ENCODE measurements at regions not wholly inside any gene's neighbourhood (a gene's known extent, or its start where the extent isn't known, plus 50 kb on each side); places are given as distances from the start of the nearest gene placed in this dataset.

DNA sequence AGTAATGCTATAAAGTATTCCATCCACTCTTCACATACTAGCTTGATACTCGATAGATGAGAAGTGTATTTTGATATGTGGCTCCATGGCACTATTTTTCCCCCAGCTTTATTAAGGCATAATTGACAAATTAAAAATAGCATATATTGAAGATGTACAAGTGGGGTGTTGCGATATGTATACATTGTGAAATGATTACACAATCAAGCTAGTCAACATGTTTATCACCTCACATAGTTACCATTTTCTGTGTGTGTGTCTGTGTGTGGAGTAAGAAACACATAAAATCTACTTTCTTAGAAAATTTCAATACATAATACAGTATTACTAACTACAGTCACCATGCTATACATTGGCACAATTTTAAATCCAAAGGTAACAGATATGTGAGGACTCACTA is 82.5 kb upstream of the MYT1L start:
- Histone ChIP-seq H3K27ac (no peak overlapping the region), H3K4me1 (replicated peaks) (no peaks in the 10 kb centered on the region), H3K27me3 (replicated peaks; ENCODE audit: insufficient read depth) (no peaks in the 10 kb centered on the region), H3K4me3 (no peak overlapping the region), H3K36me3 (no peaks in the 10 kb centered on the region), H3K9me3 (no peaks in the 10 kb centered on the region)
- 97% methylated on average over 2 of the region's 2 CpGs for WGBS
- no peak for DNase-seq (ENCODE audit: low spot score)
- intact Hi-C loops (cut with DNase I), result no loop called here
- TF ChIP-seq POLR2A (IDR thresholded peaks at IDR 0.05), result no peak
- no peak for TF ChIP-seq POLR2AphosphoS5 (IDR thresholded peaks at IDR 0.05)
- TF ChIP-seq, protein P1, sequence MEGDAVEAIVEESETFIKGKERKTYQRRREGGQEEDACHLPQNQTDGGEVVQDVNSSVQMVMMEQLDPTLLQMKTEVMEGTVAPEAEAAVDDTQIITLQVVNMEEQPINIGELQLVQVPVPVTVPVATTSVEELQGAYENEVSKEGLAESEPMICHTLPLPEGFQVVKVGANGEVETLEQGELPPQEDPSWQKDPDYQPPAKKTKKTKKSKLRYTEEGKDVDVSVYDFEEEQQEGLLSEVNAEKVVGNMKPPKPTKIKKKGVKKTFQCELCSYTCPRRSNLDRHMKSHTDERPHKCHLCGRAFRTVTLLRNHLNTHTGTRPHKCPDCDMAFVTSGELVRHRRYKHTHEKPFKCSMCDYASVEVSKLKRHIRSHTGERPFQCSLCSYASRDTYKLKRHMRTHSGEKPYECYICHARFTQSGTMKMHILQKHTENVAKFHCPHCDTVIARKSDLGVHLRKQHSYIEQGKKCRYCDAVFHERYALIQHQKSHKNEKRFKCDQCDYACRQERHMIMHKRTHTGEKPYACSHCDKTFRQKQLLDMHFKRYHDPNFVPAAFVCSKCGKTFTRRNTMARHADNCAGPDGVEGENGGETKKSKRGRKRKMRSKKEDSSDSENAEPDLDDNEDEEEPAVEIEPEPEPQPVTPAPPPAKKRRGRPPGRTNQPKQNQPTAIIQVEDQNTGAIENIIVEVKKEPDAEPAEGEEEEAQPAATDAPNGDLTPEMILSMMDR (IDR thresholded peaks at IDR 0.05), result no peak

- no peak for DNase-seq (ENCODE audit: low spot score)
- 82% methylated on average over 10 of the region's 10 CpGs for WGBS
- Histone ChIP-seq H3K27me3 (replicated peaks; ENCODE audit: insufficient read depth) (no peaks in the 10 kb centered on the region), H3K4me3 (no peak overlapping the region), H3K36me3 (no peaks in the 10 kb centered on the region), H3K27ac (no peak overlapping the region), H3K9me3 (no peaks in the 10 kb centered on the region), H3K4me1 (replicated peaks) (no peaks in the 10 kb centered on the region)
- no peak for TF ChIP-seq POLR2A (IDR thresholded peaks at IDR 0.05)
- TF ChIP-seq, protein P1 (IDR thresholded peaks at IDR 0.05), result no peak
- intact Hi-C loops (cut with DNase I), result no loop called here
Observed at GRCh38 chr2:2410987-2411386, 79.9 kb upstream of the MYT1L start.

- no peaks in the 10 kb centered on the region for H3K4me1 ChIP-seq (replicated peaks)
- H3K36me3 ChIP-seq, result no peaks in the 10 kb centered on the region
- DNase-seq (ENCODE audit: low spot score), result no peak
- no peak overlapping the region for H3K27ac ChIP-seq
- intact Hi-C loops (cut with DNase I), result no loop called here
- H3K4me3 ChIP-seq, result no peak overlapping the region
- WGBS, result 84% methylated on average over 2 of the region's 2 CpGs
- H3K9me3 ChIP-seq, result no peaks in the 10 kb centered on the region
- TF ChIP-seq POLR2AphosphoS5 (IDR thresholded peaks at IDR 0.05), result no peak
- H3K27me3 ChIP-seq (replicated peaks; ENCODE audit: insufficient read depth), result no peaks in the 10 kb centered on the region
Observed at GRCh38 chr2:2409481-2409880, 78.4 kb upstream of the MYT1L start.

DNA sequence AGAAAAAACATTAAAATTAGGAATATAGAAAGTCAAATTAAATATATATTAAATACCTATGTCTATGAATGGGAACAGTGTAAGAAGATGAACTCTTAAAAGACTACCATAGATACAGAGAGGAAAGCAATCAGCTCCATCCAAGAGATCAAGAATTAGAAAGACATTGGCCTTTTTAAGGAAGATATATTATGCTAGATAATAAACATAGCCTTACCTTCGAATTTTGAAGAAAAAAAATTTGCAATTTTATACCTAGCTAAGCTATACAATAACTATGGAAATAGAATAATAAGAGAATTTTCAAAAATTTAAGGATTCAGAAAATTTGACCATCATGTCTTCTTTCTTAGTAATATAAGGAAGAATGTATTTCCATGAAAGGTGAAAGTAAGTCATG is 74.7 kb upstream of the MYT1L start:
- intact Hi-C loops (cut with DNase I), result no loop called here
- 81% methylated on average over 1 of the region's 1 CpG for WGBS
- no peaks in the 10 kb centered on the region for H3K36me3 ChIP-seq

DNA sequence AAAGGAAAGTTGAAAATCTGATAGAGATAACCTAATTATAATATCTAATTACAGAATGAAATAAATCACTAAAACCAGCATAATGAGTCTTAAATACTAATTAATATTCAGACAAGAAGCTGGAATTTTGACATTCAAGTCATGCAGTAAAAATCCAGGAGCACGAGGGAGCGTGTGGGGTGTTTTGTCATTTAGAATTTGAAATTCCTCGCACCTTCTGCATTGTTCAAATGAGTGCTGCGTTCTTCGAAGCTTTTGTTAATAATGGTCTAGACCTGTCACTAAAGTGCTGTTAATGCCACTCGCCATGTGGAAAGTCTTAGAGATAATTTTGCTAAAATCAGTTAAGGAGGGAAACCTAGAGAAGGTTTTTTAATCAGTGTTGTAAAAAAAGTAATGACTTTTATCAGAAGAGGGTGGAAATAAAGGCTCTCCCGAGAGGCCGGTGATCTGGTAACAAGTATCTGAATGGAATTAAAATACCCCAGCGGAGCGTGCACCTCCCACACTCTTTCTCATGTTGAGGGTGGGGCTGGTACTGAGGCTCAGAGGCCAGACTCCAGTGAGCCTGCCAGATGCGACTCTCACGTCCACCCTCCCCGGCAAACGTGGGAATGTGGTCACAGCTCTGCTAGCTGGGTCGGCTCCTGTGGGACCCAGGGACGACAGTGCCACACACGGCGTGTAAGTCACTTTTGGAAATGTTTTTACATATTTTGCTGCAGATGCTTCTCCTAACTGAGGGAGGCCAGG is 69.4 kb upstream of the MYT1L start:
- no peaks in the 10 kb centered on the region for H3K36me3 ChIP-seq
- no peak for DNase-seq (ENCODE audit: low spot score)
- no peaks in the 10 kb centered on the region for H3K9me3 ChIP-seq
- 84% methylated on average over 18 of the region's 18 CpGs for WGBS
- intact Hi-C loops (cut with DNase I), result no loop called here
- no peak overlapping the region for H3K4me3 ChIP-seq
- no peak overlapping the region for H3K27ac ChIP-seq
- TF ChIP-seq, protein P1 (IDR thresholded peaks at IDR 0.05), result no peak
- TF ChIP-seq POLR2AphosphoS5 (IDR thresholded peaks at IDR 0.05), result no peak
- no peak for TF ChIP-seq POLR2A (IDR thresholded peaks at IDR 0.05)
- no peaks in the 10 kb centered on the region for H3K27me3 ChIP-seq (replicated peaks; ENCODE audit: insufficient read depth)
- no peaks in the 10 kb centered on the region for H3K4me1 ChIP-seq (replicated peaks)

More for the DNA sequence above, 74.7 kb upstream of the MYT1L start:
- DNase-seq (ENCODE audit: low spot score), result no peak
- no peak overlapping the region for H3K27ac ChIP-seq
- no peaks in the 10 kb centered on the region for H3K27me3 ChIP-seq (replicated peaks; ENCODE audit: insufficient read depth)
- no peaks in the 10 kb centered on the region for H3K9me3 ChIP-seq
- H3K4me1 ChIP-seq (replicated peaks), result no peaks in the 10 kb centered on the region
- no peak overlapping the region for H3K4me3 ChIP-seq
- TF ChIP-seq POLR2AphosphoS5 (IDR thresholded peaks at IDR 0.05) (no peak), POLR2A (IDR thresholded peaks at IDR 0.05) (no peak)
- TF ChIP-seq, protein P1 (IDR thresholded peaks at IDR 0.05), result no peak
